ENCODE measurements at regions not wholly inside any gene's neighbourhood (a gene's known extent, or its start where the extent isn't known, plus 50 kb on each side); places are given as distances from the start of the nearest gene placed in this dataset.

- H3K4me1 ChIP-seq (ENCODE audit: control insufficient read depth, insufficient read depth, low read length, poor library complexity, severe bottlenecking) = no peaks in the 10 kb centered on the region
- ATAC-seq (ENCODE audit: low read depth in 2 of 2) (no peak), DNase-seq (no peak)
- Mint-ChIP-seq H3K9me3 (peaks cover 0 to 4% (median 0%) of the 10 kb centered on the region in 7 donors), H3K4me3 (no peak overlapping the region), H3K36me3 (no peaks in the 10 kb centered on the region), H3K27ac (no peak overlapping the region), H3K4me1 (no peaks in the 10 kb centered on the region), H3K27me3 (peaks cover 5% of the 10 kb centered on the region)
- no peaks in the 10 kb centered on the region for H3K36me3 ChIP-seq (ENCODE audit: control insufficient read depth, insufficient read depth, low read length)
- H3K27ac ChIP-seq (ENCODE audit: insufficient read depth, low read length, poor library complexity, severe bottlenecking) = no peak overlapping the region
- no peaks in the 10 kb centered on the region for H3K9me3 ChIP-seq (ENCODE audit: control insufficient read depth in 2 of 2, low read length in 2 of 2)
- H3K4me3 ChIP-seq (ENCODE audit: low read depth, low read length) = no peak overlapping the region
- no peaks in the 10 kb centered on the region for H3K27me3 ChIP-seq (ENCODE audit: control insufficient read depth, insufficient read depth, low read length)
These were observed 187.7 kb upstream of the LNX1 start for GRCh38 chr4:53779025-53779424.

- Histone ChIP-seq H3K4me3 (ENCODE audit: low read depth, low read length) (no peak overlapping the region), H3K9me3 (ENCODE audit: control insufficient read depth in 2 of 2, low read length in 2 of 2) (no peaks in the 10 kb centered on the region), H3K4me1 (ENCODE audit: control insufficient read depth, insufficient read depth, low read length, poor library complexity, severe bottlenecking) (no peaks in the 10 kb centered on the region), H3K27me3 (ENCODE audit: control insufficient read depth, insufficient read depth, low read length) (no peaks in the 10 kb centered on the region), H3K36me3 (ENCODE audit: control insufficient read depth, insufficient read depth, low read length) (no peaks in the 10 kb centered on the region), H3K27ac (ENCODE audit: insufficient read depth, low read length, poor library complexity, severe bottlenecking) (no peak overlapping the region)
- DNase-seq (no peak), ATAC-seq (ENCODE audit: low read depth in 2 of 2) (no peak)
- Mint-ChIP-seq H3K27me3 (peaks cover 6% of the 10 kb centered on the region), H3K36me3 (no peaks in the 10 kb centered on the region), H3K27ac (no peak overlapping the region), H3K9me3 (peaks cover 0 to 4% (median 0%) of the 10 kb centered on the region in 7 donors), H3K4me3 (no peak overlapping the region), H3K4me1 (no peaks in the 10 kb centered on the region)
These were observed 186.9 kb upstream of the LNX1 start for GRCh38 chr4:53778155-53778554.

- no peaks in the 10 kb centered on the region for H3K4me1 Mint-ChIP-seq
- H3K36me3 Mint-ChIP-seq = no peaks in the 10 kb centered on the region
- H3K4me3 Mint-ChIP-seq = no peak overlapping the region
- DNase-seq (no peak), ATAC-seq (ENCODE audit: low read depth in 2 of 2) (no peak)
- no peaks in the 10 kb centered on the region for H3K4me1 ChIP-seq (ENCODE audit: control insufficient read depth, insufficient read depth, low read length, poor library complexity, severe bottlenecking)
- H3K36me3 ChIP-seq (ENCODE audit: control insufficient read depth, insufficient read depth, low read length) = no peaks in the 10 kb centered on the region
- no peak overlapping the region for H3K27ac Mint-ChIP-seq
- H3K9me3 ChIP-seq (ENCODE audit: control insufficient read depth in 2 of 2, low read length in 2 of 2) = no peaks in the 10 kb centered on the region
- peaks cover 10% of the 10 kb centered on the region for H3K27me3 Mint-ChIP-seq
- H3K4me3 ChIP-seq (ENCODE audit: low read depth, low read length) = no peak overlapping the region
- peaks cover 0 to 4% (median 0%) of the 10 kb centered on the region in 7 donors for H3K9me3 Mint-ChIP-seq
- H3K27me3 ChIP-seq (ENCODE audit: control insufficient read depth, insufficient read depth, low read length) = no peaks in the 10 kb centered on the region
- no peak overlapping the region for H3K27ac ChIP-seq (ENCODE audit: insufficient read depth, low read length, poor library complexity, severe bottlenecking)
These were observed 186.1 kb upstream of the LNX1 start for GRCh38 chr4:53777244-53777984.

DNA sequence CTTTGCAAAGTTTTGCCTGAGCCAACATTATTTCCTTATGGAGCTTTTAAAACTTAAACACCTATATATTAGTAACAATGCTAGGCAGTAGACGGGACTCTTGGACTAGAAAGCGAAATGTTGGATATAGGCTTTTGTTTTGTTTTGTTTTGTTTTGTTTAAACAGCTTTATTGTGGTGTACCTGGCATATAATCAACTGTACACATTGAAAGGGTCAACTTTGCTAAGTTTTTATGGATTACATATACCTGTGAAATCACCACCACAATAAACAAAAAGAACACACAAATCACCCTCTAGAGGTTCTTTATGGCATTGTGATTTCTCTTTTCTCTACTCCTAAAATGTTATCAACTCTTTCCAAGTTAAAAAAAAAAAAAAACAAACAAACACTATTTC is 184.9 kb upstream of the LNX1 start:
- Histone ChIP-seq H3K36me3 (ENCODE audit: control insufficient read depth, insufficient read depth, low read length) (no peaks in the 10 kb centered on the region), H3K27me3 (ENCODE audit: control insufficient read depth, insufficient read depth, low read length) (no peaks in the 10 kb centered on the region), H3K9me3 (ENCODE audit: control insufficient read depth in 2 of 2, low read length in 2 of 2) (no peaks in the 10 kb centered on the region), H3K4me1 (ENCODE audit: control insufficient read depth, insufficient read depth, low read length, poor library complexity, severe bottlenecking) (no peaks in the 10 kb centered on the region), H3K27ac (ENCODE audit: insufficient read depth, low read length, poor library complexity, severe bottlenecking) (no peak overlapping the region), H3K4me3 (ENCODE audit: low read depth, low read length) (no peak overlapping the region)
- H3K4me3 Mint-ChIP-seq = no peak overlapping the region
- ATAC-seq (ENCODE audit: low read depth in 2 of 2) (no peak), DNase-seq (no peak)
- H3K27me3 Mint-ChIP-seq = peaks cover 10% of the 10 kb centered on the region
- H3K36me3 Mint-ChIP-seq = no peaks in the 10 kb centered on the region
- H3K9me3 Mint-ChIP-seq = peaks cover 0 to 4% (median 0%) of the 10 kb centered on the region in 7 donors
- H3K27ac Mint-ChIP-seq = no peak overlapping the region
- H3K4me1 Mint-ChIP-seq = no peaks in the 10 kb centered on the region

GRCh38 chr4:53775381-53775780 is 184.1 kb upstream of the LNX1 start:
- Mint-ChIP-seq H3K27ac (no peak overlapping the region), H3K9me3 (peaks cover 0 to 4% (median 0%) of the 10 kb centered on the region in 7 donors), H3K36me3 (no peaks in the 10 kb centered on the region), H3K4me3 (no peak overlapping the region), H3K27me3 (peaks cover 10% of the 10 kb centered on the region), H3K4me1 (no peaks in the 10 kb centered on the region)
- no peak overlapping the region for H3K27ac ChIP-seq (ENCODE audit: insufficient read depth, low read length, poor library complexity, severe bottlenecking)
- no peaks in the 10 kb centered on the region for H3K36me3 ChIP-seq (ENCODE audit: control insufficient read depth, insufficient read depth, low read length)
- DNase-seq = no peak
- H3K9me3 ChIP-seq (ENCODE audit: control insufficient read depth in 2 of 2, low read length in 2 of 2) = no peaks in the 10 kb centered on the region
- H3K27me3 ChIP-seq (ENCODE audit: control insufficient read depth, insufficient read depth, low read length) = no peaks in the 10 kb centered on the region
- H3K4me1 ChIP-seq (ENCODE audit: control insufficient read depth, insufficient read depth, low read length, poor library complexity, severe bottlenecking) = no peaks in the 10 kb centered on the region
- H3K4me3 ChIP-seq (ENCODE audit: low read depth, low read length) = no peak overlapping the region
- no peak for ATAC-seq (ENCODE audit: low read depth in 2 of 2)

DNA sequence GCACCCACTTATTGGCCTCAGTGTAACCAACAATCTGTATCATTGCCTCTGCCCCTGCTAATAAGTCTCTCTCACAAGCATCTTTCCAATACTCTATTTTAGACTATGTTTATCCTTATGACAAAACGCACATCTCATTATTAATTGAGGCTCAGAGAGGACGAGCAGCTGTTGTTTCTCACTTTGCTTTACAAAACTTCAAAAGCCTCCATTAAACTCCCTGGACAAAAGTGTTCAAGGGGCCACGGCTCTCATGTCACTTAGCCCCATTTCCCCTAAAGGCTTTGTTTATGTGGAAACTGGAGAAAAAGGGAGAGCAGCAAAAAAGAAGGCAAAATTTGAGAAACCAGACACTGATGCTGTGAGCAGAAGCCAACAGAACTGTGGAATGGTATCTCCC is 180.0 kb upstream of the LNX1 start:
- Histone ChIP-seq H3K36me3 (ENCODE audit: control insufficient read depth, insufficient read depth, low read length) (no peaks in the 10 kb centered on the region), H3K4me3 (ENCODE audit: low read depth, low read length) (no peak overlapping the region), H3K9me3 (ENCODE audit: control insufficient read depth in 2 of 2, low read length in 2 of 2) (no peaks in the 10 kb centered on the region), H3K4me1 (ENCODE audit: control insufficient read depth, insufficient read depth, low read length, poor library complexity, severe bottlenecking) (no peaks in the 10 kb centered on the region), H3K27me3 (ENCODE audit: control insufficient read depth, insufficient read depth, low read length) (no peaks in the 10 kb centered on the region), H3K27ac (ENCODE audit: insufficient read depth, low read length, poor library complexity, severe bottlenecking) (no peak overlapping the region)
- Mint-ChIP-seq H3K36me3 (no peaks in the 10 kb centered on the region), H3K27me3 (peaks cover 12% of the 10 kb centered on the region), H3K4me3 (no peak overlapping the region), H3K27ac (no peak overlapping the region), H3K9me3 (peaks cover 0 to 5% (median 0%) of the 10 kb centered on the region in 7 donors), H3K4me1 (no peaks in the 10 kb centered on the region)
- no peak for DNase-seq
- ATAC-seq (ENCODE audit: low read depth in 2 of 2) = no peak

- no peak overlapping the region for H3K4me3 ChIP-seq (ENCODE audit: low read depth, low read length)
- Mint-ChIP-seq H3K27me3 (peaks cover 7% of the 10 kb centered on the region), H3K9me3 (peaks cover 0 to 5% (median 0%) of the 10 kb centered on the region in 7 donors), H3K27ac (no peak overlapping the region), H3K36me3 (no peaks in the 10 kb centered on the region), H3K4me1 (no peaks in the 10 kb centered on the region), H3K4me3 (no peak overlapping the region)
- no peak overlapping the region for H3K27ac ChIP-seq (ENCODE audit: insufficient read depth, low read length, poor library complexity, severe bottlenecking)
- no peak for DNase-seq
- ATAC-seq (ENCODE audit: low read depth in 2 of 2) = no peak
- no peaks in the 10 kb centered on the region for H3K27me3 ChIP-seq (ENCODE audit: control insufficient read depth, insufficient read depth, low read length)
- no peaks in the 10 kb centered on the region for H3K36me3 ChIP-seq (ENCODE audit: control insufficient read depth, insufficient read depth, low read length)
- no peaks in the 10 kb centered on the region for H3K4me1 ChIP-seq (ENCODE audit: control insufficient read depth, insufficient read depth, low read length, poor library complexity, severe bottlenecking)
- no peaks in the 10 kb centered on the region for H3K9me3 ChIP-seq (ENCODE audit: control insufficient read depth in 2 of 2, low read length in 2 of 2)
These were observed 176.2 kb upstream of the LNX1 start for GRCh38 chr4:53767482-53767881.

DNA sequence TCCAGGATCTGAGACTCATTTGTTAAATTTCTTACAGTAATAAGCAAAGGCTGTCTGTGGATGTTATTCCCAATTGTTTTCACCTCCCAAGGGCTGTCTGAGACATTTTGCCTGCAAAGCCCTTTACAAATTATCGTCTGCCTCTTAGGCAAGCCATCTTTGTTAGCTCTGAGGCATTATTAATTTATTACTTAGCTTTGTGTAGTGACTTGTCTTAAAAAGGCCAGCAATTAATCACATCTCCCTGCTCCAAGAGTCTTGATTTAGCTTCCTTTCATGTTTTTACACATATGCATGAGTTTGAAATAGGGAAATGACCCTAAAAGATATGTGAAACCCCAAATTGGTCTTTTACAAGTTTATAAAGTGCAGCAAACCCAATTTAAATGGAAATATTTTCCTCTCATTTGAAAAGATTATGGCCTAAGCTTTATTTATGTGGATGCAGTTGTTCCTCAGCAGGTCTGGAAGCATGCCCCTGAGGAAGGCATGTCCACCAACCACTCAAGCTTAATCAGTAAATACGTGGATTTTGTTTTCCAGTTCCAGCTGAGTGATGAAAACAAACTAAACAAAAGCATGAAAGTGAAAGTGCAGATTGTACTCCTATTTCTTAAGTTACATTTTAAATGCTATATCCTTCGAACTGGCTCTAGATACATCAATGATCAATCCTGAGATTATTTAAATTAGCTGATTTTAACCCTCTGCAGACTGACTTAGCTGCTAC is 173.6 kb upstream of the LNX1 start:
- no peak overlapping the region for H3K4me3 Mint-ChIP-seq
- no peak for DNase-seq
- H3K4me1 Mint-ChIP-seq = no peaks in the 10 kb centered on the region
- Histone ChIP-seq H3K4me3 (ENCODE audit: low read depth, low read length) (no peak overlapping the region), H3K9me3 (ENCODE audit: control insufficient read depth in 2 of 2, low read length in 2 of 2) (no peaks in the 10 kb centered on the region), H3K27me3 (ENCODE audit: control insufficient read depth, insufficient read depth, low read length) (no peaks in the 10 kb centered on the region), H3K36me3 (ENCODE audit: control insufficient read depth, insufficient read depth, low read length) (no peaks in the 10 kb centered on the region), H3K27ac (ENCODE audit: insufficient read depth, low read length, poor library complexity, severe bottlenecking) (no peak overlapping the region), H3K4me1 (ENCODE audit: control insufficient read depth, insufficient read depth, low read length, poor library complexity, severe bottlenecking) (no peaks in the 10 kb centered on the region)
- H3K9me3 Mint-ChIP-seq = peaks cover 0 to 12% (median 6%) of the 10 kb centered on the region in 7 donors
- peaks cover 7% of the 10 kb centered on the region for H3K27me3 Mint-ChIP-seq
- no peak overlapping the region for H3K27ac Mint-ChIP-seq
- no peaks in the 10 kb centered on the region for H3K36me3 Mint-ChIP-seq
- ATAC-seq (ENCODE audit: low read depth in 2 of 2) = no peak

Data from CD4-positive, CD25-positive, alpha-beta regulatory T cell (primary cell).